Stimulated activated CD8-positive, alpha-beta memory T cell treated with anti-CD3 and anti-CD28 coated beads, Interleukin-4, amount 100 ng/mL, for 1 hour (primary cell): ENCODE measurements at regions not wholly inside any gene's neighbourhood (a gene's known extent, or its start where the extent isn't known, plus 50 kb on each side); places are given as distances from the start of the nearest gene placed in this dataset.
"Not testable (repeated sequence)": the region's sequence is repeated elsewhere in the genome, so short reads cannot be mapped to it uniquely, and the experiment has no call there.

Experiments used
- DNase-seq, 2 donors: peaks; one replicate each; pipeline ENCODE4 v3.0.0-alpha.2; 2020; ENCODE audit warnings: low read depth in 2 of 2, low spot score in 1 of 2

DNA sequence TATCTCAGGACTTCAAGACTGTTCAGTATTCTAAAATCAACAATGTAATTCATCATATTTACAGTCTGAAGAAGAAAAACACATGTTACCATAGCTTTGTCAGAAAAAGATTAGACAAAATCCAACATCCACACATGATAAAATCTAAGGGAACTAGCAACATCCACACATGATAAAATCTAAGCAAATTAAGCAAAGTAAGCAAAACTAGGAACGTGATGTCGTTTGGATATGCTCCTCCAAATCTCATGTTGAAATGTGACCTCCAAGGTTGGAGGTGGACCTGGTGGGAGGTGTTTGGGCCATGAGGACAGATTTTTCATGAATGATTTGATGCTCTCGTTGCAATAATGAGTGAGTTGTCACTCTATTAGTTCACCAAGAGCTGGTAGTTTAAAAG lies 717.3 kb upstream of the HS6ST1 start:
- no peak for DNase-seq

DNA sequence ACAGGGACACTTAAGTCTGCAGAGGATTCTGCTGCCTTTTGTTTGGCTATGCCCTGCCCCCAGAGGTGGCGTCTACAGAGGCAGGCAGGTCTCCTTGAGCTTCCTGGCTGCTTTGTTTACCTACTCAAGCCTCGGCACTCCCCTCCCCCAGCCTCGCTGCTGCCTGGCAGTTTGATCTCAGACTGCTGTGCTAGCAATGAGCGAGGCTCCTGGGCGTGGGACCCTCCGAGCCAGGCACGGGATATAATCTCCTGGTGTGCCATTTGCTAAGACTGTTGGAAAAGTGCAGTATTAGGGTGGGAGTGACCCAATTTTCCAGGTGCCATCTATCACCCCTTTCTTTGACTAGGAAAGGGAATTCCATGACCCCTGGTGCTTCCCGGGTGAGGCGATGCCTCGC lies 725.0 kb upstream of the HS6ST1 start:
- not testable (repeated sequence) for DNase-seq

DNA sequence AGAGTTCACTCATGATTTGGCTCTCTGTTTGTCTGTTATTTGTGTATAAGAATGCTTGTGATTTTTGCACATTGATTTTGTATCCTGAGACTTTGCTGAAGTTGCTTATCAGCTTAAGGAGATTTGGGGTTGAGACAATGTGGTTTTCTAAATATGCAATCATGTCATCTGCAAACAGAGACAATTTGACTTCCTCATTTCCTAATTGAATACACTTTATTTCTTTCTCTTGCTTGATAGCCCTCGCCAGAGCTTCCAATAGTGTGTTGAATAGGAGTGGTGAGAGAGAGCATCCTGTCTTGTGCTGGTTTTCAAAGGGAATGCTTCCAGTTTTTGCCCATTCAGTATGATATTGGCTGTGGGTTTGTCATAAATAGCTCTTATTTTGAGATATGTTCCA lies 727.8 kb upstream of the HS6ST1 start:
- not testable (repeated sequence) for DNase-seq

DNA sequence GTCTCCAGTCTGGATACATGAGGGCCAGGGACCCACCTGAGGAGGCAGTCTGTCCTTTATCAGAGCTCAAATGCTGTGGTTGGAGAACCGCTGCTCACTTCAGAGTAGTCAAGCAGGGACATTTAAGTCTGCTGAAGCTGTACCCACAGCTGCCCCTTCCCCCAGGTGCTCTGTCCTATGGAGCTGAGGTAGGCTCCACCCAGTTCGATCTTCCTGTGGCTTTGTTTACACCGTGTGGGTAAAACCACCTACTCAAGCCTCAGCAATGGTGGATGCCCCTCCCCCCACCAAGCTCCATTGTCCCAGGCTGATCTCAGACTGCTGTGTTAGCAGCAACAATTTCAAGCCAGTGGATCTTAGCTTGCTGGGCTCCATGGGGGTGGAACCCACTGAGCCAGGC lies 731.4 kb upstream of the HS6ST1 start:
- DNase-seq: no peak

DNA sequence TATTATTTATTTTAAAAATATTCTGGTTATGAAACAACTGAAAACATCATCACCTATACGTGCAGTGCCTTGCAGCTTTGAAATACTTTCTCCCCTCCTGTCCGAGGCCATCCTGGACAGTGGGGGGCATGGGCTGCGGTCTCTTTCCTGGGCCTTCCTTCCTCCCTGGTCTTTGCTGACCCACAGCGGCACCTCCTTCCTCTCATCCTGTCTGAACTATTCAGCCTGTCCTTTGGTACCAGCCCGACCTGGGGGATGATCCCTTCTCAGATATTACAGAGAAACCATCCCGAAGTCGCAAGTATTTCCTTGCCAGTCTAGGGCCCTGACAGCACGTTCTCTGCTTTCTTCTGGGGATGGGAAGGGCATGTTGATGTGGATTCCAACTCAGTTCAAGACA lies 736.6 kb upstream of the HS6ST1 start:
- DNase-seq: no peak

DNA sequence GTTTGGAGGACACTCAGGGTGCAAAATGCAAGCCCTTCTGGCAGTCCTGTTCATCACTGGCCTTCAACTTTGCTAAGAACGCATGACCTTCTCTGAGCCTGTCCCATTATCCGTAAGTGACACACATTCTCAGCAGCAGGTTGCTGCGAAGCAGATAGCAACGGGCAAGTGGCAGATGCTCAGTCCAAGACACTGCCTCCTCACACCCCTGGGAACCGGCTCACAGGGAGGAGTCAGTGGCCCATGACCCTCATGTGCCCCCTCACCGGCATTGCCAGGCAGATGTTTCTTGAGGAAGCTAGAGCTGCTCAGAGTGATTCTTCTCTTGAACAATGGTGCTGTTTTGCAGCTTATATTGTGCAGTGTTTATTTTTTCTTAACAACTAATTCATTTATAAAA lies 737.2 kb upstream of the HS6ST1 start:
- DNase-seq: no peak

DNA sequence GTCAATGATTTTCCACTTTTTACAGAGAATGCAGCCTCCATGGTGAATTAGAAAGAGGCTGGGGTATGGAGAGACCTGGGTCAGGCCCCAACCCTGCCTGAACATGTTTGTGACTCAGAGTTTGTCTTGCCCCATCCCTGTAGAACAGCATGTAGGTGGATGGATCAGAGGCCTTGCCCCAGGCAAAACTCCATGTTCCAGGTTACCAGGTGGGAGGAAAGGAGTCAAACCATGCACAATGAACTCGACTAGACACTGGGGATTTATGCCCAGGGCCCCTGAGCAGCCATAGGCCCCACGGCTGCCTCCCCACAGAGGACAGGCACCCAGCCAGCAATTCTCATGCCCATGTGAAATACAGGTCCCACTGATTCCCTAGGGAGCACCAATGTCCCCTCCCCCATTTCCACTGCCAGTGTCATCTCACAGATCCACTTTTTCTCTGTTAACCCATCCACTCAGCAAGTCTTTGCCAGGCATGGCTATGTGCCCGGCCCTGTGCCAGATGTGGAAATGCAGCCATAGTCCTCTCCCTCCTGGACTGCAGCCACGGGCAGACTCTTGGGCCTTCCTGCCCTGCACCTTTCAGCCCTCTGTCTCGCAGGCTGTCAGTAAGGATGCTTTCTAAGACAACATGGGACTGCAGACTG lies 737.8 kb upstream of the HS6ST1 start:
- no peak for DNase-seq

DNA sequence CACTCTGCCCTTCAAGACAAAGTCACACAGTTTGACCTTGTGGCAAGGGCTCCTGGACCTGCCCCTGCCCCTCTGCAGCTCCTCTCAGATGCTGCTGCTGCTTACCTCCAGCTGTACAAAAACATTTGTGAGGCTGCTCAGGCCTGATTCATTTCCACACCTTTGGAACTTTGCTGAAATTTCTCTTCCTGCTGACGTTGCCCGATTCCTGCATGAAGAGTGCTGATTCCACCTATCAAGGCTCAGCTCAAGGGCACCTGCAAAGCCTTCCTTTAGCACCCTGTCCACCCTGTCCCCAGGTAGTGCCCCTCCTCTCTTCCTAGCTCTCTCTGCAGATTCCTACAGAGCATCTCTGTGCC lies 738.3 kb upstream of the HS6ST1 start:
- no peak for DNase-seq

DNA sequence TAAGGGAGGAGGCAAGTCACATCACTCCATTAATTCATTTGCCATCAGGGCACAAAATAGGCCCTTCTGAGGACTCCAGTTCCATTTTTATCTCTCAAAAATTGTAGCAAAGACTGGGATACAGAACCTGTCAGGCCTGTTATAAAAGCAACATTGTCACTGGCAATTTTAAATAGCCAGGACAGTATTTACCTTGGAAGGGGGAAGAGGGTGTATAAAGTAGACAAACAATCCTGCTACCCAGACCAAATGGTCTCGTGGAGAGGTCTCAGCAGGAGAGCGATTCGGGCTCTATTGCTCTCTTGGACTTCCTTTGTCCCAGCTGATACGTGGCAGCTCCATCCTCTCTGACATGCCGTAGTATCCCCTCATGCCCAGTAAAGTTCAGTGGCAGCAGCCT lies 740.3 kb upstream of the HS6ST1 start:
- no peak for DNase-seq

DNA sequence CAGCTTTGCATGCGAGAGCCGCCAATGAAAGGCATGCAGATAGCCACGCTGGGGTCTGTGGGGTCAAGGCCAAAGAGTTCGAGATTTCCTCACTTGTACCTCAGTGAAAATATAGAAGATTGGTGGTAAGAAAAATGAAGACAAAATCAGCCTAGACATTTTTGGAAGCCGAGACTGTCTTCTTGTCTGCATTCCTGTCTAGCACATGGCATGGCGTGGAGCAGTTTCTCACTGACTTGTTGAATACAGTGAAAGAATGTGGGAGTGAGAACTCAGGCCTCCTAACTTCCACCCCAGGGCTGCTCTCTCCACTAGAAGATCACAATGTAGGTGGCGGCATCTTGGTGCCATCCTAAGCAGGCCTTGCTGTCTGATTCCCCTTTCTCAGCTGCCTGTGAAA lies 740.8 kb upstream of the HS6ST1 start:
- DNase-seq: no peak

DNA sequence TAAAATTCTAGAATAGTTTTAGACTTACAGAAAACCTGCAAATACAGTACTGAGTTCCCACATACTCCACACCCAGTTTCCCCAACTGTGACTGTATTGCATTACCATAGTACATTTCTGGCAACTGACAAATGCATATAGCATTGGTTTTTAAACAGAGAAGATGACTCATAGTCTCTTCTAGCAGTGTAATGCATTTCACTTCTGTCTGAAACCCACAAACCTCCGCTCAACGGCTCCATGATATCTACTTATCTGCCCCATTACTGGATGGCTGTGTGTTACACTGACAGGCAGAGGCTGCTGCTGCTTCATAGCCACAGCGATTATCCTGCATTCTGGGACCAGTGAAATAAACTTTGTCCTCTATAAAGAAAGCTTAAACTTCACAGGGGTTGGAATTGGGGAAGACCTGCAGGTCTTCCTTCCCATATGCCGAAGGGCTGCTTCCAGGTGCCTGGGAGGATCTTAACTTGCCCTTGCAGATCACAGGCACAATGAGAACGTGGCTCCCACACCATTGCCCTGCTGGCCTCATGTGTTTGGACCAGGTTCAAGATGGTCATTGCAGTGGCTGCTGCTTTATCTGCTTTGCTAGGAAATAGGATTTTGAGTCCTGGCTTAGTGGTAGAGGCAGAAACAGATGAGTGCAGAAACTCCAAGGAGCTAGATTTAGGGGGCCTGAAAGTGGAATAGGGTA lies 742.6 kb upstream of the HS6ST1 start:
- no peak for DNase-seq

DNA sequence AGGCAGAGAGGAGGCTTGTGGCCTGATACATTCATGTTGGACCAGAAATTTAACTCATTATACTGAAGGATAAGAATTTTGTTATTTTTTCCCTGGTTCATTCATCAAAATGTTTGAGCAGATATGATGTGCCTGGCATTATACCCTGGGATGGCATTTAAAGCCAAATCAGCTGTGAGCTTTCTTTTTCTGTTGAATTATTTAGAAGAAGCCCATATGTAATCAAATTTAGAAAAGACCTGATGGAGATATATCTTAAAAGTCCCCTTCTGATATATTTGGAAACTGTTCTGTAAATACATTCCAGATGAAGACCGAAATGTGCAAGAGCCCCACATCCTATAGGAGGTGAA lies 743.1 kb upstream of the HS6ST1 start:
- no peak for DNase-seq

DNA sequence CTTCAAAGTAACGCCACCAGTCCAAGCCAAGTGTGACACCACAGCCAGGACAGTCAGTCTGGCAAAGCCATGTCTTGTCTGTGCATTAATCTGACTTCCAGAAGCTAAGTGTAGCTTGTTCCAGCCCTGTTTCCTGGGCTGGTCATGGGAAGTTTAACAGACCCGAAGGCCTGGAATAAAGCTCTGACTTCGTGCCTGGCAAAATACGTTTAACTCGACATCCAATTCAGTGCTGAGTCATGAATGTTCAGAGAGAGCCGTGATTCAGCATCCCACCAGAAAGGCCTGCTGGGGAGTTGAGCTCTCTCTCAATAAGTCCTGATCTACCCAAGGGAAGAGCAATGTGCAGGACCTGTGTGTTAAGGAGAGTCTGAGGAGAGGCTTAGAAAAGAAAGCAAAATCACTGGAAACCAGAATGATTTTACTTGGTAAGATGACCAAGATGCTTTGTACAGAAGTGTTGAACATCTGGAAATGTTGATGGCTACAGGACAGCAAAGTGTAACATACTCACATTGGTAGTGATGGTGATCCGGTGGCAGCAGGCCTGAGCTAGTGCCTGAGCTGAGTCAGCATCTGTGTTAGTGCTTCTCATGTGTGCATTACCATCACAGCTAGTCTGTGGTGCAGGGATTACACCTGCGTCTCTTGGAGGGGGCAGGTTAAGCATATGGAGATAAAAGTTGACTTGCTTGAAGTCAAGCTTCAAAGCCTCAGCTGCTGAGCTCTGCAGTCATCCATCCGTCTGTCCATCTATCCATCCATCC lies 743.7 kb upstream of the HS6ST1 start:
- DNase-seq: no peak

DNA sequence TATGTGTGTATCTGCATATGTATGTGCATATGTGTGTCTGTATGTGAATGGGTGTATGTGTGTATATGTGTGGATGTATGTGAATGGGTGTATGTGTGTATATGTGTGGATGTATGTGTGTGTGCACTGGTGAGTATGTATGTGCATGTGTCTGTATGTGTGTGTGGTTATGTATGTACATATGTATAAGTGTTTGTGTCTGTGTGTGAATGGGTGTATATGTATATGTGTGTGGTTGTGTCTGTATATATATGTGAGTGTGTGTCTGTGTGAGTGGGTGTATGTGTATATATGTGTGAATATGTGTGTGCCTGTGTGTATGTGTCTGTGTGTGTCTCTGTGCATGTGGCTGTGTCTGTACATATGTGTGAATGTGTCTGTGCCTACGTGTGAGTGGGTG lies 748.4 kb upstream of the HS6ST1 start:
- DNase-seq: no peak

DNA sequence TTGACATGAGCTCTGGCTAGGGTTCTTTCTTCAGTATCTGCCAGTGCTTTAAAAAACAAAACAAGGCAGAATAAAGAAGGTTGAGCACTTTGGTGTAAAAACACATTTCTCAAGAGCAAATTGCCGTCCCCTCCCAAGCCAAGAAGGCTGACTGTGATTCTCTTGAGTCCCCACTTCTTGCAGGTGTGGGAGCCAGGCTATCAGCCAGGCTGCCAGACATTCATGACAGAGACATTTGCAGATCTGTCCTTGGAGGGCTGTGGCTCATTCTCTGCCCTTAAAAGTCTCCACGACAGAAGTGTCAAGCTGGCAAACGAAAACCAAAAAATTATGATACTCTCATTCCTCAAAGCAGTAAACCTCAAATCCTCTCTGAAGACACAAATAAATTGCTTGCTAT lies 749.3 kb upstream of the HS6ST1 start:
- DNase-seq: no peak

DNA sequence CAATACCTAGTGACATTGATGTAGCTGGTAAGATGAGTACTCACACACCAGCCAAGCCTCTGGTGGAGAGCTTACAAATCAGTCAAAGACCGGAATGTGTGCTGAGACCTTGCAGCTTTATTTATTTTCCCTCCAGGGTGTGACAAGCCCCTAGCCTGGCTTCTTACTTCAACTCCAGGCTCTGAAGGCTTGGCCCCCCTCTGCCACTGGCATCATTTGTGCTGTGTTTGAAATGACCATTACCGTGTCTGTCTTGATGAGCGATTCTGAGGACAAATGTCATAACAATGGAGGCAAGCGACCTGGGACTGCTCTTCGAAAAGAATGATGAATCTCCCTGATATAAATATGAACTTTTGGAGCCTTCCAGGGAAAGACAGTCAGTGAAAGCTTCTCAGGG lies 749.9 kb upstream of the HS6ST1 start:
- DNase-seq: no peak

DNA sequence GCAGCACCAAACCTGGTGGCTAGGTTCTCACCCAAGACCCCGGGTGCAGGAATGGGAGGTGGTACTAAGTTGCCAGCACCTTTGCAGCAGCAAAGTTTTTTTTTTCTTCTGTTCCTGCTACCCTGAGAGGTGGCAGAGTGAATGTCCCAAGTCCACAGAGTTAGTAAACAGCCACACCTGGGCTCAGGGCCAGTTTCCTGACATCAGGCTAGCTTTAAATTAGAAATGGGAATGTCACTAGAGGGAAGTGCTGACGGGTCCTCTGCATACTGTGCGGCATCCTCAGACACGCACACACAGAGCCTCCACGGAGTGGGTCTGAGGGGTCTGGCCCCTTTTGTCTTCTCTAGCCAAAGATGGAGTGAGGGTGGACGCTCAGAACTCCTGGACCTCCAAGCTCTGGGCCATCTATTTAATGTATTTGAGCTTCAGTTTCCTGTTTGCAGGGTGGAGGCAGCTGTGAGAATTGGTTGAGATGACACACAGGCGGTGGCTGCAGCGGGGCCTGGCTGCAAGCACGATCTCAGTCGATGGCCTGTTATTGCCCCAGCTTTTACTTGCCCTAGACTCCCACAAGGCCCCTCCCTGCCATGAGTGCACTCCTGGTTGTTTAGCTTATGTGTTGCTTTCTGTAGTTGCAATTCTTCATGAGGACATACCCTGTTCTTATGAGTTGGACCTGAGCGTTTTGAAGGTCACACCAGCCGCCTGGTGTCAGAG lies 751.4 kb upstream of the HS6ST1 start:
- no peak for DNase-seq

DNA sequence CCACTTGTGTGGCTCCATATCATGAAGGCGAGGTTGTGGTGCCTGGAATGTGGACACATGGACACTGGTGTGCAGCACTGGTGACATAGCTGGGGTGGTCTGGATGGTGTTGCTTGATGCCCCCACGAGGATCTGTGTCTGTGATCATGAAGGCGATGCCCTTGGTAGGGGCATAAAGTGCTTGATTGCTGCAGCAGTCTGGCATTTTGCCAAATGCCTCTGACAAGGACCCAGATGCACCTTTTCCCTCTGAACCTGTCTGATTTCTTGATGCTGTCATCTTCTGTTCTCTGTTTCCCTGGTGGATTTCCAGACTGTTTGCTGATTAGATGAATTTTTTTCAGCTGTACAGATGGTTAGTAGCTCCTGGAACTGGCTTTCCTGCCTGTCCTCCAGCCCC lies 752.0 kb upstream of the HS6ST1 start:
- DNase-seq: no peak

DNA sequence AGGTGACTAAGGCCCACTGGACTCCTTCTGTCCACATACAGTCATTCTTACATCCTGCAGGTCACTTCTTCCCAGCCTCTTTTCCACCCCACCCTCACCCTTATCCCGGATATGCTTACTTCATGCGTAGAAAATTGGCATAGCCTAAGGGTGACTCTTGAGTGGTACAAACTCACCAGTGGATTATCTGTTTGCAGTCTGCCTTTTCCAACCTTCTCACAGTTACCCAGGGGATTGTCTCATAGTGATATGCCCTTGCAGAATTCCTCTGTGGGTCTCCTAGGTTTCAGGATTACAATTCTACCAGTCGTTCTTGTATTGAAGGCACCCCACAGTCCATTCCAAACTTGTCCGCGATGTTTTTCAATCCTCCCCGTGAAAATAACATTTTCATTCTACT lies 752.9 kb upstream of the HS6ST1 start:
- no peak for DNase-seq

DNA sequence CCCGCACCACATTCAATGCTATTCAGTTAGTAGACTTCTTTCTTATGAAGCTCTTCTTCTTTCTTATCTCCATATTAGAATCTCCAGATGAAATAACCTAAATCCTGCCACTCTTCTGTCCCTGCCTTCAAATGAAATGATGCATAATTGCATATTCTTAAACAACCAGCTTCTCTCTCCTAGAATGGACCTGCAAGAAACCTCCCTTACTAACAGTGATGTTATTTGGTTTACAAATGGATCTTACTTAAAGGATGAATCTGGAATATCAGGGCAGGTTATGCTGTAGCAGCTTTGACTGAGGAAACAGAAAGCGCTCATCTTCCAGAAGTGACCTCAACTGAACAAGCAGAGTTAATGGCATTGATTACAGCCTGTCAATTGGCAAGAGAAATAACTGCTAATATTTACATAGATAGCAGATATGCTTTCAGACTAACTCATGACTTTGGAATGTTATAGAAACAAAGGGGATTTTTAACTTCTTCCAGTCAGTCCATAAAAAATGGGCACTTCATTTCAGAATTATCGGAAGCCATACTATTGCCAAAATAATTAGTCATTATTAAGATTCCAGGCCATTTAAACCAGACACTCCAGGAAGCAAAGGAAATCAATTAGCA lies 755.7 kb upstream of the HS6ST1 start:
- no peak for DNase-seq

DNA sequence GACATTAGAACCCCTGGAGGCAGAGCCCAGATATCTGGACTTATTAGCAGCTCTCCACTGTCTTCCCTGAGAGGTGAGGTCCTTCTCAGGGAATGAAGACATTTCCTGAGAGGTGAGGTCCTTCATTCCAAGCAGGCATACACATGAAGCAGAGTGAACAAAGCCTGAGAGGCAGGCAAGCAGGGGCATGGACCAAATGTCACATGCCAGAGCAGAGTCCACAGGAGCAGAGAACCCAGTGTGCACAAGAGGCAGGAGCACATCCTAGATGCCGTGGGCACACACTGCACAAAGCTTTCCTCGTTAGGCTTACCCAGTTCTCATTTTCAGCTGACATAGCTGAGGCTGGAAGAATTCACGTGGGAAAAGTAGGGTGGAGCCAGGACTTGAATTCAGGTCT lies 759.9 kb upstream of the HS6ST1 start:
- DNase-seq: no peak
